ENCODE measurements at regions not wholly inside any gene's neighbourhood (a gene's known extent, or its start where the extent isn't known, plus 50 kb on each side); places are given as distances from the start of the nearest gene placed in this dataset.

GRCh38 chr12:60096727-60097126 lies 500.9 kb downstream of the SLC16A7 start:
- H3K23ac ChIP-seq (ENCODE audit: insufficient read length) = no peak overlapping the region
- peaks cover 2 to 7% of the 10 kb centered on the region in 2 experiments; a peak in 1 of 4 replicates for H3K9me3 ChIP-seq (ENCODE audit: insufficient read depth in 2 of 2, low read depth in 1 of 2, low read length in 1 of 2)
- H3K27ac ChIP-seq (ENCODE audit: low read depth, low read length) = no peak overlapping the region
- H3K9ac ChIP-seq (replicated peaks in 1 of 4; ENCODE audit: extremely low read depth in 1 of 4, low read depth in 3 of 4, low read length in 3 of 4) = no peak overlapping the region
- no peak overlapping the region for H3K18ac ChIP-seq (ENCODE audit: extremely low read depth, low read length)
- ChIA-PET POLR2A (ENCODE audit: partially characterized antibody) (no interaction called here), CTCF (ENCODE audit: partially characterized antibody) (no interaction called here)
- H3K23me2 ChIP-seq (ENCODE audit: low read depth, low read length) = no peaks in the 10 kb centered on the region; the same call in 1 of the 2 replicates
- no peaks in the 10 kb centered on the region for H3K4me1 ChIP-seq (replicated peaks in 1 of 4; ENCODE audit: control insufficient read depth in 3 of 4, insufficient read depth in 4 of 4, low read length in 3 of 4)
- H4K20me1 ChIP-seq (replicated peaks in 1 of 2; ENCODE audit: control insufficient read depth in 1 of 2, insufficient read depth in 2 of 2, low read length in 2 of 2) = no peaks in the 10 kb centered on the region
- H2BK12ac ChIP-seq (ENCODE audit: low read depth, low read length) = no peak overlapping the region
- FAIRE-seq = no peak
- no peak overlapping the region for H3K56ac ChIP-seq (replicated peaks; ENCODE audit: insufficient read length, low read depth, low read length)
- H3K4me2 ChIP-seq (ENCODE audit: insufficient read depth in 1 of 2, low read depth in 2 of 2, low read length in 2 of 2) = no peak overlapping the region
- H3K4me3 ChIP-seq (ENCODE audit: extremely low read depth in 1 of 4, insufficient read depth in 2 of 4, low read depth in 3 of 4, low read length in 4 of 4) = no peak overlapping the region
- H3K79me1 ChIP-seq (ENCODE audit: low read depth, low read length) = no peaks in the 10 kb centered on the region
- H2BK15ac ChIP-seq (ENCODE audit: low read length) = no peak overlapping the region
- H3K36me3 ChIP-seq (ENCODE audit: control insufficient read depth in 2 of 4, insufficient read depth in 4 of 4, low read length in 3 of 4) = no peaks in the 10 kb centered on the region
- H4K91ac ChIP-seq (replicated peaks; ENCODE audit: insufficient read length, low read length) = no peak overlapping the region
- no peak overlapping the region for H3K14ac ChIP-seq (ENCODE audit: insufficient read length)
- H2BK120ac ChIP-seq (replicated peaks; ENCODE audit: low read depth, low read length) = no peak overlapping the region
- H3K4ac ChIP-seq (replicated peaks; ENCODE audit: insufficient read length, low read depth, low read length) = no peak overlapping the region
- no peak overlapping the region for H2AK5ac ChIP-seq (ENCODE audit: low read depth, low read length)
- H3K79me2 ChIP-seq (ENCODE audit: control insufficient read depth in 1 of 2, insufficient read depth in 2 of 2, low read length in 2 of 2) = no peaks in the 10 kb centered on the region
- WGBS, 2 experiments (ENCODE audit: extremely low coverage in 1 of 2, insufficient coverage in 1 of 2, insufficient read length in 1 of 2, insufficient replicate concordance in 2 of 2, low coverage in 1 of 2, low lambda C conversion rate in 2 of 2, missing lambda C conversion rate in 1 of 2) = 91% methylated on average over 4 of the region's 4 CpGs; no CpG with 5 or more reads in 1 of the 2 experiments
- no peak overlapping the region for H4K8ac ChIP-seq (ENCODE audit: extremely low read depth, insufficient read depth, low read length)
- no peak overlapping the region for H4K5ac ChIP-seq (ENCODE audit: insufficient read length, low read depth, low read length)
- TF ChIP-seq CBX8 (IDR thresholded peaks at IDR 0.05; ENCODE audit: borderline replicate concordance, low read depth, low read length) (no peak), ZNF274 (IDR thresholded peaks at IDR 0.05; ENCODE audit: borderline replicate concordance, extremely low read depth, low read length) (no peak), EP300 (IDR thresholded peaks at IDR 0.05; ENCODE audit: borderline replicate concordance in 1 of 2, low read depth in 2 of 2, low read length in 2 of 2) (no peak), TAF1 (IDR thresholded peaks at IDR 0.05; ENCODE audit: low read depth, low read length) (no peak), BRCA1 (IDR thresholded peaks at IDR 0.05; ENCODE audit: low read depth, low read length) (no peak), TEAD4 (IDR thresholded peaks at IDR 0.05; ENCODE audit: low read depth, low read length) (no peak)
- H2BK5ac ChIP-seq (ENCODE audit: low read depth, low read length) = no peak overlapping the region
- no peak overlapping the region for H2BK20ac ChIP-seq (ENCODE audit: low read length)
- no peak overlapping the region for H2AFZ ChIP-seq (ENCODE audit: low read length)
- no peak for DNase-seq (ENCODE audit: low read depth in 1 of 2, low spot score in 2 of 2)
- no peaks in the 10 kb centered on the region for H3K27me3 ChIP-seq (replicated peaks in 1 of 4; ENCODE audit: control insufficient read depth in 3 of 4, extremely low read depth in 1 of 4, insufficient read depth in 3 of 4, low read length in 3 of 4)
